ENCODE measurements at regions not wholly inside any gene's neighbourhood (a gene's known extent, or its start where the extent isn't known, plus 50 kb on each side); places are given as distances from the start of the nearest gene placed in this dataset.

GRCh38 chr4:1470816-1471442, 64.7 kb upstream of the NKX1-1 start:
- no peak overlapping the region for H3K4ac ChIP-seq (ENCODE audit: low read depth, low read length)
- no peak overlapping the region for H3K23ac ChIP-seq (ENCODE audit: low read length)
- no peaks in the 10 kb centered on the region for H3K79me1 ChIP-seq (ENCODE audit: low read length)
- no peaks in the 10 kb centered on the region for H3K4me1 ChIP-seq (ENCODE audit: control insufficient read depth in 1 of 2, insufficient read depth in 2 of 2, low read length in 2 of 2)
- no peak overlapping the region for H3K4me3 ChIP-seq (ENCODE audit: low read depth, low read length)
- no peak overlapping the region for H2AFZ ChIP-seq (ENCODE audit: insufficient read depth, low read length, poor library complexity)
- no peaks in the 10 kb centered on the region for H3K36me3 ChIP-seq (ENCODE audit: control insufficient read depth in 1 of 2, insufficient read depth in 2 of 2, low read length in 2 of 2)
- H3K4me2 ChIP-seq (ENCODE audit: low read length), result no peak overlapping the region
- no peaks in the 10 kb centered on the region for H3K27me3 ChIP-seq (ENCODE audit: insufficient read depth, low read length)
- no CpG with 5 or more reads among the region's 12 CpGs for WGBS (ENCODE audit: extremely low coverage, insufficient coverage, insufficient read length)
- DNase-seq, result no peak
- peaks cover 27% of the 10 kb centered on the region for H3K9me3 ChIP-seq (ENCODE audit: insufficient read depth, low read depth, low read length)
- no peak overlapping the region for H3K9ac ChIP-seq (ENCODE audit: low read length)
- no peak overlapping the region for H2BK12ac ChIP-seq (ENCODE audit: low read length)
- no peak overlapping the region for H2AK5ac ChIP-seq (ENCODE audit: low read length)
- H3K14ac ChIP-seq (ENCODE audit: low read length), result no peak overlapping the region
- H4K8ac ChIP-seq (ENCODE audit: low read depth, low read length), result no peak overlapping the region
- H3K79me2 ChIP-seq (ENCODE audit: control insufficient read depth, insufficient read depth, low read length, poor library complexity), result no peaks in the 10 kb centered on the region
- no peak overlapping the region for H4K12ac ChIP-seq (ENCODE audit: low read depth, low read length)
- H4K91ac ChIP-seq (ENCODE audit: low read depth, low read length), result no peak overlapping the region
- H2BK5ac ChIP-seq (ENCODE audit: low read depth, low read length, poor library complexity), result no peak overlapping the region
- H2BK120ac ChIP-seq (ENCODE audit: insufficient read depth, low read length, poor library complexity), result no peak overlapping the region
- no peak overlapping the region for H3K27ac ChIP-seq (ENCODE audit: low read depth, low read length)
- H3K18ac ChIP-seq (ENCODE audit: low read length), result no peak overlapping the region

GRCh38 chr4:1470393-1470670, 64.1 kb upstream of the NKX1-1 start:
- Histone ChIP-seq H3K4ac (ENCODE audit: low read depth, low read length) (no peak overlapping the region), H2AK5ac (ENCODE audit: low read length) (no peak overlapping the region), H3K79me1 (ENCODE audit: low read length) (no peaks in the 10 kb centered on the region), H3K9me3 (ENCODE audit: insufficient read depth, low read depth, low read length) (peaks cover 26% of the 10 kb centered on the region), H3K9ac (ENCODE audit: low read length) (no peak overlapping the region), H4K91ac (ENCODE audit: low read depth, low read length) (no peak overlapping the region), H2BK12ac (ENCODE audit: low read length) (no peak overlapping the region), H4K8ac (ENCODE audit: low read depth, low read length) (no peak overlapping the region), H3K27ac (ENCODE audit: low read depth, low read length) (no peak overlapping the region), H3K14ac (ENCODE audit: low read length) (no peak overlapping the region), H3K36me3 (ENCODE audit: control insufficient read depth in 1 of 2, insufficient read depth in 2 of 2, low read length in 2 of 2) (no peaks in the 10 kb centered on the region), H3K23ac (ENCODE audit: low read length) (no peak overlapping the region), H3K4me3 (ENCODE audit: low read depth, low read length) (peak overlapping the region; percentile 16), H3K79me2 (ENCODE audit: control insufficient read depth, insufficient read depth, low read length, poor library complexity) (no peaks in the 10 kb centered on the region), H3K27me3 (ENCODE audit: insufficient read depth, low read length) (no peaks in the 10 kb centered on the region), H2BK120ac (ENCODE audit: insufficient read depth, low read length, poor library complexity) (no peak overlapping the region), H4K12ac (ENCODE audit: low read depth, low read length) (no peak overlapping the region), H3K18ac (ENCODE audit: low read length) (no peak overlapping the region), H3K4me2 (ENCODE audit: low read length) (no peak overlapping the region), H2BK5ac (ENCODE audit: low read depth, low read length, poor library complexity) (no peak overlapping the region), H3K4me1 (ENCODE audit: control insufficient read depth in 1 of 2, insufficient read depth in 2 of 2, low read length in 2 of 2) (no peaks in the 10 kb centered on the region), H2AFZ (ENCODE audit: insufficient read depth, low read length, poor library complexity) (no peak overlapping the region)
- WGBS (ENCODE audit: extremely low coverage, insufficient coverage, insufficient read length), result no CpG with 5 or more reads among the region's 7 CpGs
- no peak for DNase-seq

- Histone ChIP-seq H4K8ac (ENCODE audit: low read depth, low read length) (no peak overlapping the region), H2BK12ac (ENCODE audit: low read length) (no peak overlapping the region), H3K14ac (ENCODE audit: low read length) (no peak overlapping the region), H2BK120ac (ENCODE audit: insufficient read depth, low read length, poor library complexity) (no peak overlapping the region), H2AFZ (ENCODE audit: insufficient read depth, low read length, poor library complexity) (no peak overlapping the region), H3K27me3 (ENCODE audit: insufficient read depth, low read length) (no peaks in the 10 kb centered on the region), H3K18ac (ENCODE audit: low read length) (no peak overlapping the region), H4K12ac (ENCODE audit: low read depth, low read length) (no peak overlapping the region), H3K4me2 (ENCODE audit: low read length) (no peak overlapping the region), H3K23ac (ENCODE audit: low read length) (no peak overlapping the region), H3K9me3 (ENCODE audit: insufficient read depth, low read depth, low read length) (peaks cover 24% of the 10 kb centered on the region), H3K36me3 (ENCODE audit: control insufficient read depth in 1 of 2, insufficient read depth in 2 of 2, low read length in 2 of 2) (no peaks in the 10 kb centered on the region), H3K4me1 (ENCODE audit: control insufficient read depth in 1 of 2, insufficient read depth in 2 of 2, low read length in 2 of 2) (no peaks in the 10 kb centered on the region), H2AK5ac (ENCODE audit: low read length) (no peak overlapping the region), H3K27ac (ENCODE audit: low read depth, low read length) (no peak overlapping the region), H3K4me3 (ENCODE audit: low read depth, low read length) (peak overlapping the region; percentile 16), H4K91ac (ENCODE audit: low read depth, low read length) (no peak overlapping the region), H3K79me2 (ENCODE audit: control insufficient read depth, insufficient read depth, low read length, poor library complexity) (no peaks in the 10 kb centered on the region), H3K4ac (ENCODE audit: low read depth, low read length) (no peak overlapping the region), H3K79me1 (ENCODE audit: low read length) (no peaks in the 10 kb centered on the region), H2BK5ac (ENCODE audit: low read depth, low read length, poor library complexity) (no peak overlapping the region), H3K9ac (ENCODE audit: low read length) (no peak overlapping the region)
- no peak for DNase-seq
- WGBS (ENCODE audit: extremely low coverage, insufficient coverage, insufficient read length), result no CpG with 5 or more reads among the region's 24 CpGs
Measured at GRCh38 chr4:1469607-1470392, 63.6 kb upstream of the NKX1-1 start.

GRCh38 chr4:1469043-1469442, 62.8 kb upstream of the NKX1-1 start:
- H3K23ac ChIP-seq (ENCODE audit: low read length), result no peak overlapping the region
- H3K27me3 ChIP-seq (ENCODE audit: insufficient read depth, low read length), result no peaks in the 10 kb centered on the region
- no peak overlapping the region for H2BK5ac ChIP-seq (ENCODE audit: low read depth, low read length, poor library complexity)
- H4K91ac ChIP-seq (ENCODE audit: low read depth, low read length), result no peak overlapping the region
- no CpG with 5 or more reads among the region's 6 CpGs for WGBS (ENCODE audit: extremely low coverage, insufficient coverage, insufficient read length)
- H2BK12ac ChIP-seq (ENCODE audit: low read length), result no peak overlapping the region
- no peak overlapping the region for H3K18ac ChIP-seq (ENCODE audit: low read length)
- no peak overlapping the region for H3K4me2 ChIP-seq (ENCODE audit: low read length)
- H4K8ac ChIP-seq (ENCODE audit: low read depth, low read length), result no peak overlapping the region
- H3K27ac ChIP-seq (ENCODE audit: low read depth, low read length), result no peak overlapping the region
- no peak overlapping the region for H2BK120ac ChIP-seq (ENCODE audit: insufficient read depth, low read length, poor library complexity)
- no peak overlapping the region for H3K9ac ChIP-seq (ENCODE audit: low read length)
- no peak overlapping the region for H3K4me3 ChIP-seq (ENCODE audit: low read depth, low read length)
- H3K36me3 ChIP-seq (ENCODE audit: control insufficient read depth in 1 of 2, insufficient read depth in 2 of 2, low read length in 2 of 2), result no peaks in the 10 kb centered on the region
- H3K9me3 ChIP-seq (ENCODE audit: insufficient read depth, low read depth, low read length), result peaks cover 24% of the 10 kb centered on the region
- H3K79me2 ChIP-seq (ENCODE audit: control insufficient read depth, insufficient read depth, low read length, poor library complexity), result no peaks in the 10 kb centered on the region
- no peaks in the 10 kb centered on the region for H3K79me1 ChIP-seq (ENCODE audit: low read length)
- no peak overlapping the region for H2AFZ ChIP-seq (ENCODE audit: insufficient read depth, low read length, poor library complexity)
- H3K4me1 ChIP-seq (ENCODE audit: control insufficient read depth in 1 of 2, insufficient read depth in 2 of 2, low read length in 2 of 2), result no peaks in the 10 kb centered on the region
- H3K14ac ChIP-seq (ENCODE audit: low read length), result no peak overlapping the region
- no peak overlapping the region for H3K4ac ChIP-seq (ENCODE audit: low read depth, low read length)
- H4K12ac ChIP-seq (ENCODE audit: low read depth, low read length), result no peak overlapping the region
- no peak overlapping the region for H2AK5ac ChIP-seq (ENCODE audit: low read length)
- no peak for DNase-seq
